SW 1271 (cell line): ENCODE measurements at regions not wholly inside any gene's neighbourhood (a gene's known extent, or its start where the extent isn't known, plus 50 kb on each side); places are given as distances from the start of the nearest gene placed in this dataset.

Source experiments
- DNase-seq, 2 experiments: peaks; one replicate each; lab custom pipeline; 2025; lab: John Stamatoyannopoulos, UW

DNA sequence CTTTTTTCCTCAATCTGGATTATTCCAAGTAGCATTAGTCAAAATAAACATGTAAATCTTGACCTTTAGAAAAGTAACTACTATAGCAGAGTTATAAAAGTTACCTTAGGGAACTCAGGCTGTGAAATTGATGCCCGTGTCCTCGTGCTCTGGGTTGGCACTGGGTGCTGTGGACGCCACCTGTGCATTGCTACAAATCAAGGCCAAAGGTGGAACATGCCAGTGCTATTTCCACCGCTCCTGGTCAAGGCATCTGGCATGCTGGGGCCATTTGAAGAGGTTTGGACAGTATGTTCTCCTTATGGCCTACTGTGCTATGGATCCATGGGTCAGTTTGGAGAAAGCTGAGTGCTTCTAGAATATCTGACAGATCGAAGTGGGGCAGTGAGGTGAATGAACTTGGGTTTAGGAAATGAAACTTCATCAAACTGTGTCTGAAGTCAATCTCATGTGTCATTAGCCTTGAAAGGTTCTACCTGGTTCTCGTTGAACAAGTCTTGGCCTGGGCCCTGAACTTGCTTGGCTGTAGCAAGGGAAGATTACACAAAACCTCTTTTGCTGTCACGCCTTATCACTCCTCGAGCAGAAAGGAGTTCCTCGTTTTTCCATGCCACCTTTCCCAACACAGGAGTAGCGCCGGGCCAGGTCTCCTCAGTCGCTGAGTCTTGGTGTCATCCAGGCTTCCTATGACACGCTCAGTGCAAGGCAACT, 397.6 kb upstream of the RGMA start:
- no peak for DNase-seq

DNA sequence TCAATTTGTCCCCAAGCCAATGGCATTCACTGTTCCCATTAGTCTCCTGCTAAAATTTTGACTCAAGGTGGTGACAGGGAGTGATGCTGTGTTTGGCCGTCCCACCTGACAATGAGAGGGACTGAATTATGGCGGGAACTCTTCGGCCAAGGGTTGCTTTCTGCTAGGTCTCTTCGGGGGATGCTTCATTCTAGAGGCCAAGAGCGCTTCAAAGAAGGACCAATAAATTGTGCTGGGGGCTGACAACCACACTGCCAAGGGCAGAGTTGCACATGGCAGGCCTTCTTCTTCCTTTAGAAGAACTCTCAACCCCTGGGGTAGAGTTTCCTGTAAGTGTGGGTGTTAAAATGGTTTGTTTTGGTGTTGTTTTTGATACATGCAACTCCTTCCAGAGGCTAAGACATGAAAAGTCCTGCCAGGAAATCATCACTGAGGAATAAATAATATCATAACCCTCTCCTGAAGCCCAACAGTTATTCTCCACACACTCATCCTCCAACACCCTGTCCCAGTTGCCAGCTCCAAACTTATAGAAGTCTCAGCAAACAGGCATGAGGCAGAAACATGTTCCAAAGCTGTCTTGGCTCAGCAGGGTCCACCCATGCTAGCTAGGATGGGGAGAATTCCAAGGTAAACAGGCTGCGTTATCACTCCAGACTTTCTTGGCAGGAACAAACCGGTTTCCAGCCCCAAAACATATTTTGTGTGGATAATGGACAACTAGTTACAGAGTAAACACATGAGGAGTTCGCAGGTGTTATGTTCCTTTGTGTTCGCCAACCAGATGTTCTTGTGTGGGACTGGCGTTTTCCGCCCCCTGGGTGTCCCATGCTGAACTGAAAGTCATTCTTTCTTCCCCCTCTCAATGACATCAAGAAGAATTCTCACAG, 396.7 kb upstream of the RGMA start:
- no peak for DNase-seq

DNA sequence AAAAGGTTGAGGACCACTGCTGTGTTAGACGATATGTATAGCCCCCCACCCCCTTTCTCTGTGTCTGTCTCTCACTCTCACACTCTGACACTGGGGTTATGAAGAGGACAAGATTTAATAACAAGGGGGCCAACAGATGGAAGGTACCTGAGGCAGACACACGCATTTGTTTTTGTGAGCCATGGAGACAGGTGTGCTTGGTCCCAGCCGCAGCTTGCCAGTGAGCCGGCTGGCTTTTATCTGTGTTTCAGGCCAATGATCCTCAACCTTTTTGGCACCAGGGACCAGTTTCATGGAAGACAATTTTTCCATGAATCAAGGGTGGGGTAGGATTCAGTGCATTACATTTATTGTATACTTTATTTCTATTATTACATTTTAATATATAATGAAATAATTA, 394.9 kb upstream of the RGMA start:
- DNase-seq: no peak

DNA sequence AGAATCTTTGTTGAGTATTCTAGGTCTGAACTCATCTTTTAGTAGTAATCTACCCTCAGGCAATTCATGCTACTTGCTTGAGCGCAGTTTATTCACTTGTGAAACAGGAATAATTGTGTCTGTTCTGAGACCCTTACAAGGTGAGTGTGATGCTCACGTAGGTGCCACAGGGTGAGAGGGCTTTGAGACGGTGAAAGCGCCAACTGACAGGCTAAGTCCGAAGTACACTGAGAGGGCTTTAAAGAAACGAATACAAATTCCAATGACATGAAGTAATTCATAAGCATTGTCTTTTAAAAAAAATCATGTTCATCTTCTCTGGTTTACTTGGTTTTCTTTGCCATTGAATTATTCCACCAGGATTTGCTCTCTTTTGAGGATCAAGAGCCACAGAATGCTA, 393.7 kb upstream of the RGMA start:
- no peak for DNase-seq

DNA sequence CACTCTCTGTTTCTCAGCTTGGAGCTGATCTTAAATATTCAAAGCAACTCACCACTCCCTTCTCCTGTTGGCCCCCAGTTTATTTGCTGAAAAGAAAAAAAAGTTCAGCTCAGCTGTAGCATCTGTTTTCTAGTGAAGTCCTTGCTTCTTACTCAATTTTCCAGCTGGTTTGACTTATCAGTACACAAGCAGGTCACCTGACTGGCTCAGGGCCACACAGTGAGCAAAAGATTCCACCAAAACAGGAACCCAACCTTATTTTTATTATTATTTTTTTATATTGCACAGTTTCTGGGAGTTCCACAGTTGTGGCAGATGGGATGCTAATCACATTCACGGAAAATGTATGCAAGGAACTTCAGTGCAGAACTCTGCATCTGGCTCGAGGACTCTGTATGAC, 390.7 kb upstream of the RGMA start:
- DNase-seq: no peak

DNA sequence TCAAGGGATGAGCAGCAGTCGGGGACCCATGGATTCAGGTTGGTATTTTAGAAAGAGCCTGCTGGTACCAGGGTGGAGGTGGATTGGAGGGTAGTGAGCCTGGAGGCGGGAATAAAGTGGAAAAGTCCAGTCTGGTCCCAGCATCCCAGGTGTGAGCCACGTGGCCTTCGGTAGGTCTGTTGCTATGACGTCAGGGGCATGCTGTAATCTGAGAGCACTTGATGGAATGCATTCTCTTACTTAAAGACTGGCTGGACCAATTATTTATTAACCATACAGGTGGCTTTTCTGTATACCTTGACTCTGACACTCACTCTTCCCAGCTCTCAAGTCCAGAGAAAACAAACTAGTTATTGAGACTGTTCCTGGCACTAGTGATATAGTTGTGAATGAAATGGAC, 389.9 kb upstream of the RGMA start:
- DNase-seq: no peak

DNA sequence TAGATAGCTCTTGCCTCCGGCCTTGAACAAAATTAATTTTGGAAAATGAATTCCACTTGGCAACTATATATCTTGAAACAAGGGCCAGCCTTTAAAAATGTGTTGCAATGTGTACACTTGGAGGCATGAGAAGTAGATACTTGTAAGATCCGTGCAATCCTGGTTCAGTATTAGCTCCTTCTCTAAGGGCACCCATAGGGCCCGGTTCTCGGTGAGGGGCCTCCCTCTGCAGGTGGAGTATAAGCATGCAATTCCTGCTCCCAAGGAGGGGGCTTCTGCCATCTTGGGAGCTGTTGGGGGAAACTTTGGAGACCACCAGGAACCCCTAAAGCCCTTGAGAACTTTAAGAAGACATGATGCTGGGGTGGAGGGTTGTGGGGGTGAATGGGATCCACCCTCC, 388.7 kb upstream of the RGMA start:
- DNase-seq: no peak

DNA sequence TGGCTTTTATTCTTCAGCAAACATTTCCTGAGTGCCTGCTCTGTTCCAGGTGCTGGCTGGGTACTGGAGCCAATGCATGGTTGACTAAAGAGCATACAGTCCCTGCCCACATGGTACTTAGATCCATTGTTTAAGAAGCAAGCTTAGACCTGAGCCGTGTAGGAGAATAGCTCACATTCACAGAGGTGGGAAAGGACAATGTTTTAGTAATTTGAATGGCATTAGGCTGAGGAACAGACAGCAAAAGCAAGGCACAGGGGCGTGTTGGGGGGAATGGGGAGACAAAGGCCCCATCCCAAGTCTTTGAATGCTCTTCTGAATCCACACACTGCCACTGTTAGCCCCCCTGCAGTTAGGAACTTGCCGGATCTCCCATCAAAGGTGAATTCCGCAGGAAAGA, 388.2 kb upstream of the RGMA start:
- DNase-seq: no peak

DNA sequence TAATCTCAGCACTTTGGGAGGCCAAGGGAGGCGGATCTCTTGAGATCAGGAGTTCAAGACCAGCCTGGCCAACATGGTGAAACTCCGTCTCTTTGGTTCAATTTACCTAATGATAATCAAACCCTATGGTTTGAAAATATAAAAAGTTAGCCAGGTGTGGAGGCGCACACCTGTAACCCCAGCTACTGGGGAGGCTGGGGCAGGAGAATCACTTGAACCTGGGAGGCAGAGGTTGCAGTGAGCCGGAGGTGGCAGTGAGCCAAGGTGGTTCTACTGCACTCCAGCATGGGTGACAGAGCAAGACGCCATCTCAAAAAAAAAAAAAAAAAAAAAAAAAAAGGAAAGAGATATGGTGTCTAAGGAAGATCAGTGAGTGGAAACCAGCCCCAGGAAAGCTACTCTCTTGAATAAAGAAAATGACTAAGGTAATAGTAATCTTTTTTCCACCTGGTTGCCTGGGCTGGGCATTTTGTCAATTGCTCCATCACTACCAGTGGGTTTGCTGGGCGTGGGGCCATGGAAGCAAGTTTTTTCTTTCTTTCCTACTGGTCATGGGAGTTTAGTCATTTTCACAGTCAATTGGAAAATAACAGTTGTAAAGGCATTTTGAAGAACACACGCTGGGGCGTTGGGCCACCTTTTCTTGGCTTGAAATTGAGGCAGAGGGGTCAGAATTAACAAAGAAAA, 387.6 kb upstream of the RGMA start:
- DNase-seq: no peak

DNA sequence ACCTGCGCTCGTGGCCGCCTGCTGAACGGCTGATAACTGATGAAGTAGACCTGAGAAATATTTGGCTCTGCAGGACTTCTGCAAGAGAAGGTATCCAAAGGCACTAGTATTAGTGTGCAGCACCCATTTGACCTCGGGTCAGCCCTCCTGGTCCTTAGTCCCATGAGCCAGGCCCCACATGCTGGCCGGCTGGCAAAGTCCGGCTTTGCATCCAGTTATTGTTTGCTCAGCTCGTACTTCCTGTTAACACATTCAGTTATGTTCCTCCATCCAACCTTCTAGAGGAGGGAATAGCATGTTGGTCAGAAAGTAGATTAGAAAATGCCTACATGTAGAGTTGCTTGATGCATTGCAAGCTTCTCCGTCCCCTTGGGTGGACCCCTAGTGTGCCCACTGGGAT, 385.7 kb upstream of the RGMA start:
- no peak for DNase-seq

DNA sequence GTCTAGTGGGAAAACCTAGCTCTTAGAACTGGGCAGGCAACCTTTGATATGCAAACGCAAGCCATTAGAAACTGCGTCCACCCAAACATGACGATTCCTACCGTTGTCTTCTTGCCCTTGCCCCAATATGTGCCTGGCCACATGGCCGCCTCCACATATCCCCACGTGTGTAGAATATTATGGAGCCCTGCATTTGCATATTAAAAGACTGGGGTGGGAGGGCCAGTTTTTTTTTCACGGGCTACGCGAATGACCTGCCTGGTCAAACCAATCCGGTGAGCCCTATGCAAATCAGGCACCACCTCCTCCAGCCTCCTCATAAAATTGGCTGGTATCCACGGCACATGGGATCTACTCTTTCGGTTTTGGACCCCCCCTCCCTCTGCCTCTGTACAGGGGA, 381.0 kb upstream of the RGMA start:
- DNase-seq: no peak

DNA sequence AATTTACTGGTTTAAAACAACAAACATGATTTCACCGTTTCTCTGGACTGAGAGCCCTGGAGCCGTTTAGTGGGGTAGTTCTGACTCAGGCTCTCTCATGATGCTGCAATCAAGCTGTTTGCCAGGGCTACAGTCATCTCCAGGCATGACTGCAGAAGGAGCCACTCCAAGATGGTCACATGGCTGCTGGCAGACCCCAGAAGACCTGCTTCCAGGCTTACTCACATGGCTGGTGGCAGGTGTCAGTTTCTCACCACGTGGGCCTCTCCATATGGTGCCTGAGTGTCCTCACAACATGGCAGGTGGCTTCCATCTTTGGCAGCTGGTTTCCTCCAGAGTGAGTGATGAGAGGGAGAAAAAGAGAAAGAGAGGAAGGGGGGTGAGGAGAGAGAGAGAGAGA, 378.3 kb upstream of the RGMA start:
- no peak for DNase-seq

DNA sequence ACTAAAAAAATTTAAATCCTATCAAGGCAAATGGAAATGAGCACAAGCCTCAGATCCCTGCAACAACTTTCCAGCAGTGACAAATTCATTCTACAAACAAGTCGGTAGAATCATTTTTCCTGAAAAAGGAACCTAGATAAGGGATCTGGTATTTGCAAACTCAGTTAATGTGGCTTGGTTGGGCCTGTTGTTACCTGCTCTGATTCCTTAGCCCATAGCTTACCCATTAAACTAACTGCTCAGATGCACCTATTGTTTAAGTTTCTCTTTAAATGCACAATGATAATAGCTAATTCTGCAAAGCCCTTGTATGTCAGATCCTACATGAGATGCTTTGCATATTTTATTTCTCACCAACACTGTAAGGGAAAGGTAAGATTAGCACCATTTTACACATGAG, 377.4 kb upstream of the RGMA start:
- no peak for DNase-seq

DNA sequence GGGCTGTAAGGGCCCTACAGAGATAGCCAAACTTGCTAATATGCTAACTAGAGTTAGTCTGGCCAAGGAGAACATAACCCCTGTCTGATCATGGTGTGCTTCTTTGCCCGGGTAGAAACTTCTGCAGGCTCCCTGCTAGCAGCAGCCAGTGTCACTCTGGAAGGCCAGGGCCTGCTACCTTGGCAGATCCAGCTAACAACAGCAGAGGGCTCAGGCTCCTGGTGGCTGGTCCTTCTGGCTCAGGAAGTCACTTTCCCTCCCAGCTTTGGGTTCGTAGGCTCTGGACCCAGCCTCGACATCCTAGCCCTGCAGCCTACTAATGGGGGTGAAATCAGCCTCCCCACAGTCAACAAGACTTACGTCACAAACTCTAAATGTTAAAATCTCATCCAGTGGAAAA, 373.7 kb upstream of the RGMA start:
- no peak for DNase-seq

DNA sequence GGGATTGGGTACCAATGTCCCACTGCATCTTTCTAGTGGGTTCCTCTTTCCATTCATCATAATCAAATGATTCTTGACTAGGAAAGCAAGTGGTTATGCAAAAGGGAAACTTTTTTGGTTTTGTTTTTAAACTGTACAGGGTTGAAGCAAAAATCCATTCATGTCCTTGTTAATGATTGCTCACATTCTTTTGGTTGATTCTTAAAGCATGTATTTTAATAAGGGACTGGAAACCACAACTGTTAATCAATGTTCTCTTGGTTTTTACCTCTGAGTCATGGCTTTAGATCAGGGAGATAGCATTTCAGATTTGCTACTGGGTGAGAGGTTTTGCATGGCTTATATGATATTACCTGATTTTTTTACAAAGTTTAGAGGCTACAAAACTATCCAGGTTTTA, 371.7 kb upstream of the RGMA start:
- DNase-seq: no peak

DNA sequence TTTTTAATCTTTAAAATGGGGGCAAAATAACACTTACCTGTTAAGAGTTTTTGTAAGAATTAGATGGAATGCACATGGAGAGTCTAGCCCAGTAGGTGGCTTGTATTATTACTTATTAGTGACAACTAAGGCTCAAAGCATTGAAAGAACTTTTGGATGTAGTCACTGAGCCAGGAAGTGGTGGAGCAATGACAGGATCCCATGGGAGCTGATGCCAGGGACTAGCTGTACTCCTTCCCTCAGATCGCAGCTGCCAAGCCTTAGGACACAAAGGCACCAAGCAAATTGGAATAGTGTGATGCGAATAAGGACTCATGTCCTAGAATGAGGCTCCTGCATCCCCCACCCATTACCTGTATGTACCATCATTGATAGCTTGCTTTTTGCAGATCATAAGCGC, 370.4 kb upstream of the RGMA start:
- no peak for DNase-seq

DNA sequence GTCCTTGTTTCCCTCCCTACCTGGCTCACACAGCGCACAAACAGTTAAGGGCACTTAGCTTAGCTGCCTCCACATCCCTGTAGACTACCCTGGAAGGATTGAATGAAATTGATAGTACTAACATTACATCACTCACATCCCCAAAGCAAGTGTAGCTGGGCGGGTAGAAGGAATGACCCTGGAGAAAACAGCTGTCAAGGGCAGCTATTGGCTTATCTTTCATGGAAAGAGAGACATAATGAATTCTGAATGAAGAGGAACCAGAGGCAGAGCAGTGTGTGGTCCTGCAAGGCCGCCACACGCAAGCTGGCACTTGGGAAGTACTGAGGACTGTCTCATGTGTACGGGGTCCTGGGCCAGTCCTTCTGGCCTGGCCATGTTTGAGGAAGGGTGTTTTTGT, 369.6 kb upstream of the RGMA start:
- no peak for DNase-seq

DNA sequence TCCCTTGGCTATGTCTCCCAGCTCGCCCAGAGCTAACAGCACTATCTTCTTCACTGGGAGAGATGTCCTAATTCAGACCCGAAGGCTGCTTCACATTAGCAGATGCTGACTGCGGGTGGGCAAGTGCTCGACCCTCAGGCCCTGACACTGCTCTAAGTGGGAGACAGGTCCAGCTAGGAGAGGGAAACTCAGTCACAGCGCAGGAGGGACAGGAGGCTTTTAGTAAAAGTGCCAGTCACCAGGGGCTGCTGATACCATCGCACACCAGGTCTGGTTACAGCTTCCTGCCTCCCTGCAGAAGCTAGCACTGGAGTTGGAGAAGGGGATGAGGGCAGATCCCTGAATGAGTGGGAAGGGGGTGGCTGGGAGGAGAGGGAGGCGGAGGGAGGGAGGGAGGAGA, 365.8 kb upstream of the RGMA start:
- DNase-seq: no peak

DNA sequence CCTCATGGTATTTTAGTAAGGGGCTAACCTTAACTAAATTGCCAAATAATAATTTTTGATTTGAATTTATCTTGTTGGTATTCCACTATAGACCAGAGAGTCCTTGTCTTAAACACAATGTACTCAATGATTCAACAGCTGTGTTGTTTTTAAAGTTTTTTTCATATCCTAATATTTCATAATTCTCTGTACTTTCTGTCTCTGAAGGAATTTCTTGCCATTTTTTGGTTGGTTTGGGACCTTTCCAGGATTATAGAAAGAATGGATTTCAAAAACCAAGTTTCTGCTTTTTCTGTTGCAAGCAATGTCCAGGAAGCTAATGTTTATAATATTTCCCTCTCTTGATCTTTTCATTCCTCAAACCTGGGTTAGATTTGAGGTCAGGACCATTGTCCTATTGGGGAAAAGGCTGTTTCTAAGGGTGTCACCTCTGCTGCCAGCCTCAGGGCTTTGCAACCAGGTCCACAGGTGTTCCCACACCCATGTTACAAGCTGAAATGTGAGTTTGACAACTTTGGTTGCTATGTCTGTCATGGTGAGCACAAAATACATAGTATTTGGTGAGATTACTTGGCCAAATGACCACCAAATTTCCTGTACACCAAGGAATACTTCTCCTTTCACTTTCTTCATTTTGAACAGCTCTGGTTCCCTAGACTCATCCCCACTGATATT, 363.7 kb upstream of the RGMA start:
- DNase-seq: no peak

DNA sequence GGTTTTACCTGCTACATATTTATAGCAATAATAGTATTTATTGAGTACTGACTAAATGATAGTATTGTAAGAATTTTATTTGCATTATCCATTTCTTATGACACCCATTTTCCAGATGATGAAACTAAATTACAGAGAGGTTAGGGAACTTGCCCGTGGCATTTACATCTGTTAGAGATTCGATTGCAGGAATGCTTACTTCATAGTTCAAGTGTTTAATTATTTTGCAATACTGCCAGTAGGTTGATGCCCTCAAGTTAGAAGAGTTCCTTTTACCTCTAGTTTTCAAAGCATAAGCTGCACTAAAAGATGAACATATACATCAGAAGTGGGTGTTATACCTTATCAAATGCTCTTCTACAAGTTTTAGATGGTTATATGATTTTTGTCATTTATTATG, 362.8 kb upstream of the RGMA start:
- no peak for DNase-seq

DNA sequence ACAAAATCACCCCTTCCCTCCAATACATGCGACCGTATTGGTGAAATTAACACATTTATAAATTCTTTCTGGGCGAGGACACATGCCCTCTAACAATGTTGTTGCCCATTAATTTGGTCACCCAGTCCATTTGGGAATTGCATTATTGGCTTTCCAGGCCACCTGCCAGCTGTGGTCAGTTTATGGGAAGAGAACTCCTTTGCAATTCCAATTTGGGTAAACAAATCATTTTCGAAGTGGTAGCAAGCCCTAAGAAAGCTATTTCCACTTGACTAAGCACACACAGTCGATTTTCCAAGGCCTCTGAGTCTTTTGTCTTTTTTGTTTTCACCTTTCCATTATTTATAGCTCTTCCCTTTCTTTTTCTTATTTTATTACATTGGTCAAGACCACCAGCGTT, 362.3 kb upstream of the RGMA start:
- no peak for DNase-seq

DNA sequence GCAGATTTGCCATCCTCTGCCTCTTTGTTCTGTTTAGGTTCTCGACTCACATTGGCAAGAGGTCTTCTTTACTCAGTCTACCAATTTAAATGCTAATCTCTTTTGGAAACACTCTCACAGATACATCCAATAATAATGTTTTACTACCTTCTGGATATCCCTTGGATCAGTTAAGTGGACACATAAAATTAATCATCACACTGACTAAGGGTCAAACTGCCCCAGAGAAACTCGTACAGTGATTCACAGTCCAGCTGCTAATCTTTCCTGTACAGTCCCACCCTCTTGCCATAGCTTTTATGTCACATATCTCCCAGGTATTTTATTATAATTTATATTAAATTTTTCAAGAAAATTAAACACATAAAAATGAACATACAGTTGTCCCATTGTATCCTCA, 360.8 kb upstream of the RGMA start:
- no peak for DNase-seq

DNA sequence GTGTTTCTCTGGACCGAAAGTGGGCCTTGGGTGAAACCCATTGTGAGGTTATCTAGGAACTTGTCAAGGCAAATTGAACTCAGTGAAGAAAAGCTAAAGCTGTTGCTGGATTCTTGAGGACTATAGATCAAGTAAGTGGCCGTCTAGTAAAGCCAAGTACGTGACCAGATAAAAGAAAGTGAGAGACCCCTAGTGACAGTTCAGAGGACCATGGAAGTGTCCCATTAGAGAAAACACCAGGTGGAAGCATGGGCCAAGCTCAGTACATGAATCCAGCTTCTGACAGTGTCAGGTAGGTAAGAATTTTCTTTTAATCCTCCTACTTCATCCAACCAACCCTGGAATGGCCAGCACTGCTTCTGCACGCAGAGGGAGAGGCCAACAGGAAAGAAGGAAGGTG, 349.3 kb upstream of the RGMA start:
- no peak for DNase-seq
